Stimulated activated CD4-positive, alpha-beta T cell treated with anti-CD3 and anti-CD28 coated beads, Interleukin-15, amount 100 ng/mL, for 1 hour (primary cell): ENCODE measurements at regions not wholly inside any gene's neighbourhood (a gene's known extent, or its start where the extent isn't known, plus 50 kb on each side); places are given as distances from the start of the nearest gene placed in this dataset.

Experiments
- DNase-seq, 2 donors: peaks; one replicate each; pipeline ENCODE4 v3.0.0-alpha.2; 2020; ENCODE audit warnings: low read depth in 1 of 2, low spot score in 1 of 2

DNA sequence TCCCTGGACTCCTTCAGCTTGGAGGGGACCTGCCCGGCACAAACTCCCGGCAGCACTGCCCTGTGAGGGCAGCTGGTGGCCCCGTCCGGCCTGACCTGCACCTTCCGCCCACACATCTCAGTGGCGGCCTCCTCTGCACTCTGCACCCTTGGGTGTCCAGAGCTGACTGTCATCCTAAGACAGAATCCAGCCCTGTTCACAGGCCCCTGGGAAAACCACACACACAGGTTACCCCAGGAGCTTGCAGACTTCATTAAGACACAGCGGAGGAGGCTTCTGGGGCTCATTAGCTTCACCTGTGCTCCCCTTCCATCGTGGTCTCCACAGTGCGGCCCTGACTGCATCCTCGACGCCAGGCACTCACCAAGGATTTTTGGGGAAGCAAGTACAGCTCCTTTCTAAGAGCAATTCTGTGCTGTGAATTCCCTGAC is 51.5 kb upstream of the SHH start:
- DNase-seq: no peak

DNA sequence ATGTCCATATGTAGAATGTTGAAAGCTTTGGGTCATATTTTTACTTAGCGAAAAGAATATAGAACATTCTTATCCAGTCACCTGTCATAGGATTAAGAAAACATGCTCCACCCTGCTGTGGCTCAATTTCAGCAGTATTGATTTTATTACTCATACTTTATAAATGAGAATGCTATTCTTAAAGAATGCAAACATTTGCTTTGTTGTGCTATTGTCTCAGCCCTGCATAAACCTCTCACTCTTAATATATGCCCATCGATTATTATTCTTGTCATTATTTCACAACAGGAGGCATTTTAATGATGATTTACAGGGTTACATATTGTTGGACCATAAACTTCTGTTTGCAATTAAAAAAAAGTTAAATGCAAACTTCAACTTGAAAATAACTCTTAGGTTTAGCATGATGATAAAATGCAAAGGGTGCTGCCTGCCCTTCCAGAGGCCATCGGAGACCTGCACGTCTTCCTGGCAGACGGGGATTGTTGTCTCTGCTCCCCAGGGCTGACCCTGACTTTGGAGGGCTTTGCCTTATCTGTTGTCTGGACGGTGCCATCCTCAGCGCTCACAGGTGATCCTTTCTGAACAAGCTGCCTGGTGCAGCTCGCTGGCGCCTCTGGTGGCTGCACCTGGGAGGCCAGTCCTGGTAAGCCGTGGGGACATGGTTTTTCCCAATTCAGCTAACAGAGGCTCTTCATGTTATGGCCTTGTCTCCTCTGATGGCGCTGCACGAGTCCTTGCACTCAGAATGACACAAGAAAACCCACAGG is 50.0 kb upstream of the SHH start:
- no peak for DNase-seq
